KMS-11 (cell line): ENCODE measurements at regions not wholly inside any gene's neighbourhood (a gene's known extent, or its start where the extent isn't known, plus 50 kb on each side); places are given as distances from the start of the nearest gene placed in this dataset.

ENCODE experiments used
- H2AFZ ChIP-seq: fragments of 200-600 bp; sonication (generic); 2 replicates; pipeline ENCODE4 v1.6.1; 2016; ENCODE audit warnings: antibody characterized with exemption, mixed run types, low read depth
- H3K27ac ChIP-seq: fragments of 200-600 bp; sonication (generic); 2 replicates; pipeline ENCODE4 v1.6.1; 2016; ENCODE audit warnings: mild to moderate bottlenecking, mixed run types
- H3K27me3 ChIP-seq: fragments of 200-600 bp; sonication (generic); 2 replicates; pipeline ENCODE4 v1.6.1; 2017; ENCODE audit warnings: mild to moderate bottlenecking, low read depth, mixed run types, moderate library complexity; ENCODE audit not compliant: insufficient read depth
- H3K36me3 ChIP-seq: fragments of 200-600 bp; sonication (generic); 2 replicates; pipeline ENCODE4 v1.6.1; 2017; ENCODE audit warnings: mild to moderate bottlenecking, mixed run types; ENCODE audit not compliant: insufficient read depth
- H3K4me1 ChIP-seq: fragments of 200-600 bp; sonication (generic); 2 replicates; pipeline ENCODE4 v1.6.1; 2016; ENCODE audit warnings: mild to moderate bottlenecking, low read depth, mixed run types; ENCODE audit not compliant: poor library complexity, severe bottlenecking
- H3K4me2 ChIP-seq: fragments of 200-600 bp; sonication (generic); 2 replicates; pipeline ENCODE4 v1.7.0; 2016; ENCODE audit warnings: mild to moderate bottlenecking, mixed run types
- H3K4me3 ChIP-seq: fragments of 200-600 bp; sonication (generic); IDR thresholded peaks from 2 replicates; pipeline ENCODE4 v1.6.1; 2017; ENCODE audit warnings: low read depth, low read length, mixed read lengths; ENCODE audit not compliant: insufficient read depth
- H3K79me2 ChIP-seq: fragments of 200-600 bp; sonication (generic); 2 replicates; pipeline ENCODE4 v1.6.1; 2016; ENCODE audit warnings: low read depth, mixed run types; ENCODE audit not compliant: insufficient read depth
- H3K9ac ChIP-seq: fragments of 200-600 bp; sonication (generic); 2 replicates; pipeline ENCODE4 v1.6.1; 2016; ENCODE audit warnings: mild to moderate bottlenecking, mixed run types
- H4K20me1 ChIP-seq: fragments of 200-600 bp; sonication (generic); 2 replicates; pipeline ENCODE4 v1.6.1; 2016; ENCODE audit warnings: mild to moderate bottlenecking, mixed run types; ENCODE audit not compliant: insufficient read depth
- CTCF ChIP-seq: fragments of 200-600 bp; sonication (generic); conservative IDR thresholded peaks from 2 replicates; pipeline ENCODE4 v1.6.1; 2017; ENCODE audit warnings: low read depth, mild to moderate bottlenecking, antibody characterized with exemption, low read length, moderate library complexity, mixed read lengths

DNA sequence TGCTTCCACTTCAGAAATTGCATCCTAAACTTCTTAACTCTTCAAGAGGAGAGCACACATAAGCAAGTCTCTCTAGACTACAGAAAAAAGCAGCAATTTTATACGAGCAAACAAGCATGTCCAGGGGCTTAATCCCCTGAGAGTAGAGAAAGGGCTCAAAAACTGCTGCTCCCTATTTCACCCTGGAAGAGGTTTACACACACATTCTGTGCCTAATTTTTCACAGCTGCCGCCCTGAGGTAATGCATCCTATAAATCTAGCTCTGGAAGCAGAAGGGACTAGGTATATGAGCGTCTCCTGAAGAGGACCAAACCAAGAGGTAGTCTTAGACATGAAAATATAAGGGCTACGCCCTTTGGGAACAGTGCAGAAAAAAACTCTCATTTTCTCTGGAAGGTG is 73.1 kb downstream of the CRPPA start:
- Histone ChIP-seq H3K27me3 (no peaks in the 10 kb centered on the region), H4K20me1 (no peaks in the 10 kb centered on the region), H3K4me1 (peaks cover 40% of the 10 kb centered on the region), H3K4me3 (no peak overlapping the region), H3K4me2 (peak overlapping the region; percentile 61; the same call in 1 of the 2 replicates), H2AFZ (no peak overlapping the region), H3K9ac (no peak overlapping the region), H3K79me2 (no peaks in the 10 kb centered on the region), H3K27ac (no peak overlapping the region), H3K36me3 (no peaks in the 10 kb centered on the region)
- TF ChIP-seq CTCF: no peak

DNA sequence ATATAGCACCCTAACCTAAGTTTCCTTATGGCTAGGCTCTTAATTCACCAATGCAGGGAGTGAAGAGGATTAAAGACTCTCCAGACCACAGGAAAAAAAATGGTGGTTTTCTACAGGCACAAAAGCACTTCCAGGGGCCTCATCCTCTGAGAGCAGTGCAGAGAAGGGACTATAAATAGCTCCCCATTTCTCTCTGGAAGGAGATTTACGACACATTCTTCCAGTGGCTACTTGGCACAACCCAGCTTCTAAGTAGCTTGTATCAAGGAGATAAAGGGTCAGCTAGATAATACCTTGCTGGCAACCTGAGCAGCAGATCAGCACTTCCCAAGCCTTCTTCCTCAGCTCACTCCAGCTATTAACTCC is 73.5 kb downstream of the CRPPA start:
- TF ChIP-seq CTCF: no peak
- Histone ChIP-seq H3K4me1 (peaks cover 40% of the 10 kb centered on the region), H4K20me1 (no peaks in the 10 kb centered on the region), H3K79me2 (no peaks in the 10 kb centered on the region), H3K9ac (no peak overlapping the region), H3K4me3 (no peak overlapping the region), H2AFZ (no peak overlapping the region), H3K36me3 (no peaks in the 10 kb centered on the region), H3K4me2 (peak overlapping the region; percentile 61; the same call in 1 of the 2 replicates), H3K27me3 (no peaks in the 10 kb centered on the region), H3K27ac (no peak overlapping the region)

GRCh38 chr7:16347066-16347826 is 74.1 kb downstream of the CRPPA start:
- Histone ChIP-seq H3K36me3 (no peaks in the 10 kb centered on the region), H2AFZ (no peak overlapping the region), H3K4me1 (peaks cover 40% of the 10 kb centered on the region), H3K79me2 (no peaks in the 10 kb centered on the region), H3K4me2 (peak overlapping the region; percentile 61), H3K27ac (peak overlapping the region; percentile 43; the same call in 1 of the 2 replicates), H4K20me1 (no peaks in the 10 kb centered on the region), H3K9ac (no peak overlapping the region), H3K4me3 (no peak overlapping the region), H3K27me3 (no peaks in the 10 kb centered on the region)
- TF ChIP-seq CTCF: no peak

DNA sequence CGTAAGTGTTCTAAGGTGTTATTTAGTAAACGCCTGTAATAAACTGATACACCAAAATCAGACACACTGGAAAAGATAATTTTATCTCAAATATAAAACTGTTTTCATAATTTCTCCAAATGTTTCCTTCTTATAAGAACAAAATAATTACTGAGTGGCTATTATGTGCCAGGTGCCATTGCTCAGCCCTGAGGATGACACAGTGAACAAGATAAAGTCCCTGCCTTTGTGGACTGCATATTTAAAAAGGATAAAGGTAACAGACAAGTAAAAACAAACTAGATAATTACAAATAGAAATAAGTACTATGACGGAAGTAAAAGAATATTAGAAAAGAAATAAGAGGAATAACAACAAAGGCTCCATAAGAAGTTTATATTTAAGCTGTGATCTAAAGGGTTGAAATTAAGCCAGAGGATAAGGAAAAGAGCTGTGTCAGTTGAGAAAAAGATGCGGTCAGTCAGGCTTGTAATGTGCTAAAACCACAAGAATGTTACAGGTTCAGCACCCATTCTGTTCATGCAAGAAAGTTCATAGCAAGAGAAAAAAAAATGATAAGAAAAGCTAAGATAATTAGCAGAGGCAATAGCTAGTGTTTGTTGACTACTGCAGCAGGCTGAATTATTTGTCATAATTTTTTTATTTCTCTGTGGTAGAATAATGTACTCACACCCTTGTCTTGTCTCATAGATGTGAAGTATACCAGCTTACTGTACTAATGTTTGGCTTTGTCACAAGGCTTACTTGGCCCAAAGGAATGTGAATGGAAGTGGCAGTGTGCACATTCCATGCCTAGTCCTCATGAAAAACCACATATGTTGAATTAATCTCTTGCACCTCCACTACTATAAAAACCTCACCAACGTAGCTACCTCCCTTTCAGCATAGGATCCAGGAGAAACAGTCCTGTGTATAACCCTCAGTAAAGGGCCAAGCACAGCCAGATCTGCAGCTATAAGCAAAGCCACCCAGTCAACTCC is 75.1 kb downstream of the CRPPA start:
- Histone ChIP-seq H3K4me2 (peak overlapping the region; percentile 61), H3K27me3 (no peaks in the 10 kb centered on the region), H3K4me1 (peaks cover 40% of the 10 kb centered on the region), H3K4me3 (no peak overlapping the region), H3K36me3 (no peaks in the 10 kb centered on the region), H3K9ac (no peak overlapping the region), H2AFZ (no peak overlapping the region), H3K79me2 (no peaks in the 10 kb centered on the region), H3K27ac (peak overlapping the region; percentile 43; the same call in 1 of the 2 replicates), H4K20me1 (no peaks in the 10 kb centered on the region)
- no peak for TF ChIP-seq CTCF
